ENCODE measurements at regions not wholly inside any gene's neighbourhood (a gene's known extent, or its start where the extent isn't known, plus 50 kb on each side); places are given as distances from the start of the nearest gene placed in this dataset.
"Not testable (repeated sequence)": the region's sequence is repeated elsewhere in the genome, so short reads cannot be mapped to it uniquely, and the experiment has no call there.

DNA sequence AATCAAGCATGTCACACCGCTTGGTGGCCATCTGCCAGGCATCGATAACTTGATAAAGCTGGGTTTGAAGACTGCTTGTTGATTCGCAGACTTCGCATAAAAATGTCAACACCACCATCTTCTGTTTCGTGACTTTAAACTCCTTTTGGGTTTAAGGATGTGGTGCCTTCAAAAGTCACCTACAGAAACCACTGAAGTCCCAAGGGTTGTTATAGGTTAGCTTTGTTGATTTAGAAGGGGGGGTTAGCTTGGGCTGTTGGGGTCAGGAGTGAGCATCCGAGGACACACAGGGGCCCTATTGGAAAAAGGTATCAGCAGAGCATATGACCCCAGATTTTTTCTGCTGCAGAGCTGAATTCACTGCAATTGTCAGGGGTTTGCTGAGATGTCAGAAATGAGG is 76.7 kb upstream of the SSTR4 start:
- no peak for DNase-seq (ENCODE audit: low read depth)

DNA sequence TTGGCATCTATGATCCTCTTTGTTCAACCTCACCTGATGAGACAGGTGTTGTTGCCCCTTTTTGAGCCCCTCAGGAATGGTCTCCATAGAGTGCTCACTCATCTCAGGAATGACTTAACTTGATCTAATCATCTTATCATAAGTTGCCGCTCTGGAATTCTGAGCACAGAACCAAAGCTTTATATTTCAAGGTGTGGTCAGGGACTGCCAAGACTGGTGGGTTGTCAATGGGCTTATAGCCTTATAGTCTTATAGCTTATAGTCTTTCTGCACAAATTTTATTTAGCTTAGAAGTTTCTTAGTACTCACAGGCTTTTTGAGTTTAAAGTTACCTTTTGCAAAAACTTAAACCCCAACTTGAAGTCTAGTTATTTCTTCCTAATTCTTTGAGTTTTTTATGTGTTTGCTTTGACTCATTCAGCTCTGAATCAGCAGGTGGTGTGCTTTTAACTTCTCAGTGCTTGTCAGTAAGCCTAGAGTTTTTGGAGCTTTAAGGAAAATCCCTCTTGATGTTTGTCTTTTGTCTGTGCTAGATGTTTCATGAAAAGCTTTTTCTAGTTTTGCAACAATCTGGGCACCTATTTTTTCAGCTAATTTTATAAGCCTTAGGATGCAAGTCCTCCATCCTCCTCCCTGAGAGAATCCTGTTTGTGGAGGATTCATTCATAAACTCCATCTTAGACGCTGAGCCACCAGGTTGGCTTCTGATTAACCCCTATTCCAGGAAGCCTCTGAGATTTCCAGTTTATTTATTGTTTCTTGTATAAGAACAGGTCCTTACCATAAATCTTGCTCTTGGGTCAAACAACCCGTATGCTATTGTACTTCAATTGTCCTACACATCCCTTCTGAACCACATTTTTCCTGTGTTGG is 72.3 kb upstream of the SSTR4 start:
- no peak for DNase-seq (ENCODE audit: low read depth)

DNA sequence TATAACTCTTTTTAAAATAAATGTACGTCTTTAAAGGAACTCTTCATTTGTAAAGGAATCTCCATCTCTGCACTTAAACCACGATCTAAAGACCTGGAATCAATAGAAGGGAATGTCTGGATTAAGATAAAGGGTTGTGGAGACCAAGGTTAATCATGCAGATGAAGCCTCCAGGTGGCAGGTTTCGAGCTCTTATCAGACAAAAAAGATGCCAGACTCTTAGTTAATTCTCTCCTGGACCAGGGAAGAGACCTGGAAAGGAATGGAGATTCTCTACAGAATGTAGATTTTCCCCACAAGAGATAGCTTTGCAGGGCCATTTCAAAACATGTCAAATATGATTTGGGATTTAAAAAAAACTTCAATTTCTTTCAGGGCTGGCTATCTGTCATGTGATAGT is 71.5 kb upstream of the SSTR4 start:
- DNase-seq (ENCODE audit: low read depth): no peak

DNA sequence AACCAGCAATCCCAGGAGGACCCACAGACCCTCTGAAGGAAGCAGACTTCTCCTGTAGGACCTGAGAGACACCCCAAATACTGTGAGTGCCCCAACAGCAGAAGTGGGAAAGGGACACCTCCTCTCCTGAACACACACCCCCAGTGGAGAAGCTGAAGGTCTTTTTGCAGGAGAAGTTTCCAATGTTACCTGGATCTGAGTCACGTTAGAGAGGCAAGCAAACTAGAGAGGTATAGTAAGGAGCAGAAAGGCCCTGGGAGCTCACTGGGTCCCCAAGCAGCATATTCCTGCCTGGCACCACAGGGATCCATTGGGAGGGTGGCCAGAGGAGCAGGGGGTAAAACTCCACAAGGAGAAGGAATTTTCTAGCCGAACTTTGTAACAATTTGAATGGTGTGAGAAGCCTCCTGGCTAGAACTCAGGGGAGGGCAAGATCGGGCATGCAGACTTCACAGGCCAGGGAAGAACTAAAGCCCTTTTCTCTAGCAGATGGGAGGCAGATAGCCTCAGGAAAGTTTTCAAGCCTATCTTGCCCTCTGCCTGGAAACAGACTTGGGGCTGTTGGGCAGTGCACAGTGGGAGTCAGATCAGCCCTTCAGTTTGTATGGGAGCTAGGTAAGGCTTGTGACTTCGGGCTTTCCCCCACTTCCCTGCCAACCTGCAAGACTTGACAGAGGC is 68.2 kb upstream of the SSTR4 start:
- DNase-seq (ENCODE audit: low read depth): no peak

DNA sequence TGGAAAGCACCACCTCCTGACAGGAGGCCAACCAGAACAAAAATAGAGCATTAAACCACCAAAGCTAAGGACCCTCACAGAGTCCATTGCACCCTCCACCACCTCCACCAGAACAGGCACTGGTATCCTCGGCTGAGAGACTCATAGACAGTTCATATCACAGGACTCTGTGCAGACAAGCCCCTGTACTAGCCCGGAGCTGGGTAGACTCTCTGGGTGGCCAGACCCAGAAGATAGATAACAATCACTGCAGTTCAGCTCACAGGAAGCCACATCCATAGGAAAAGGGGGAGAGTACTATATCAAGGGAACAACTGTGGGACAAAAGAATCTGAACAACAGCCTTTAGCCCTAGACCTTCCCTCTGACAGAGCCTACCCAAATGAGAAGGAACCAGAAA is 67.4 kb upstream of the SSTR4 start:
- not testable (repeated sequence) for DNase-seq (ENCODE audit: low read depth)

DNA sequence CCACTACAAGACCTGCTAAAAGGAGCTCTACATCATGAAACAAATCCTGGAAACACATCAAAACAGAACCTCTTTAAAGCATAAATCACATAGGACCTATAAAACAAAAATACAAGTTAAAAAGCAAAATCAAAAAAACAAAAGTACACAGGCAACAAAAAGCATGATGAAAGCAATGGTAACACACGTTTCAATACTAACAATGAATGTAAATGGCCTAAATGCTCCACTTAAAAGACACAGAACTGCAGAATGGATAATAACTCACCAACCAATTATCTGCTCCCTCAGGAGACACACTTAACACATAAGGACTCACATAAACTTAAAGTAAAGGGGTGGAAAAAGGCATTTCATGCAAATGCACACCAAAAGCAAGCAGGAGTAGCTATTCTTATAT is 66.1 kb upstream of the SSTR4 start:
- not testable (repeated sequence) for DNase-seq (ENCODE audit: low read depth)

DNA sequence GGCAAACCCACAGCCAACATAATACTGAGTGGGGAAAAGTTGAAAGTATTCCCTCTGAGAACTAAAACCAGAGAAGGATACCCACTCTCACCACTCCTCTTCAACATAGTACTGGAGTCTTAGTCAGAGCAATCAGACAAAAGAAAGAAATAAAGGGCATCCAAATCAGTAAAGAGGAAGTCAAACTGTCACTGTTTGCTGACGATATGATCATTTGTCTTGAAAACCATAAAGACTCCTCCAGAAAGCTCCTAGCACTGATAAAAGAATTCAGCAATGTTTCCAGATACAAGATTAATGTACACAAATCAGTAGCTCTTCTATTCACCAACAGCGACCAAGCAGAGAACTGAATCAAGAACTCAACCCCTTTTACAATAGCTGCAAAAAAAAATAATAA is 64.0 kb upstream of the SSTR4 start:
- DNase-seq (ENCODE audit: low read depth): not testable (repeated sequence)

DNA sequence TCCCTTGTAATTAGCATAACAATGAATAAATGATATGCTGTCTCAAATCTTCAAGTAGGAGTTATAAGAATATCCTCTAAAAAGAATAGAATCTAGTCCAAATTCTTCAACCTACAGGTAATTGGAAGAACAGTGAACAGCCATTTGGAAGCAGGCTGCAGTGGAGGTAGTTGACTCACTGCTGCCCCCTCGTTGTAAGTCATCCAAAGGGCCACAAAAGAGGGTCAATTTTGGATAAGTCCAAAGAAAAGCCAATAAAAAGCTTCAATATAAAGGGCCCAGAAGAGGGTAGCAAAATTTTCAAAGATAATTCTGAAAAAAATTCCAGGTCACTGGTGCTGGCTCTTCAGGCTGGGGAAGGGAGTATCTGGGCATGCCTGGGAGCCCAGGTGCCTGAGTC is 60.8 kb upstream of the SSTR4 start:
- no peak for DNase-seq (ENCODE audit: low read depth)

DNA sequence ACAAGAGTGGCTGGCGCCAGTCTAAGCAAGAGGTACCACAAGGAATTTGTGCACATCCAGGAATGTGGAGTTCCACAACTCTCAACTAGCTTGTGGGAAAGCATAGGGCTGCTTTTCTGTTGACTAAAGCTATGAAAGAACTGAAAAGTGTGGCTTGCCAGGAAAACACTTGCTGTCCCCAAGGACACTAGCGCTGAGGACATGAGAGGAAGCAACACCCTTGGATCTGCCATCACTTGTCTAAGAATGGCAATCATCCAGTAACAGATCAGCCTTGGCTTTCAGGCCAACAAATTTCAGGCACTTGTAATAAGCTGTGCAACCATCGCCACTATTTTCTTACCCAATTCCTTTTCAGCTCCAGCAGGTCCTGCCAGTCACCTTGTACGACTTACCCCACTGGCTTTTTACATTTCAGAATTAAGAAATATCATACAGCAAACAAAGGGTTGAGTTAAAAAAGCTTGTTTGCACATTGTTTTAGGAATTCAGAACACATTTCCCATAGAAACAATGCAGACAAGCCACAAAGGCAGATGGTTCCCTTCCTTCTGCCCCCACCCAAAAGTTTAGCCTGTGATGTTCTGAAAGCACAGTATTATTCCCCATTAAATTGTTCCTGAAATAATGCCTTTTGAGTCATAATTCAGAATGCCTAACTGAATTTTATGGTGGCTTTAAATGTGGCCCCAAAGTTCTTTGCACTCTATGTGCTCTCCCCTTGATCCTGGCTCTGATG is 57.9 kb upstream of the SSTR4 start:
- DNase-seq (ENCODE audit: low read depth): no peak

DNA sequence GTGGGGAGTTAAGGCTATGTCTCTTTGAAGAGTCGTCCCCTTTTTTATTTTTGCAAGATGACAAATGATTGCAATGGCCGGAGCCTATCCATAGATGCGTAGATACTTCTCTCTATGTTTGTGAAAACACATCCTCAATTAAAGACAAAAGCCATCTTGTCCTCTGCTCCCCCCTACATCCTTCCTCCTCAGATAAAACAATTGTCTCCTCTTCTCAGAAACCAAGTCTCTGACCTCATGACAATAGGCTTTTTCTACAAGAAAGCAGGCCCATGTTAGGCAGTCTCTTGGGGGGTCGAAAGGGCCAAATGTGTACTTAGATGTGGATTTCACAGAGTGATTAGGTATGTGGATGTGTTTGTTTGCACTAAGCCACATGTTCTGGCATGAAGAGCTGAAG is 51.1 kb upstream of the SSTR4 start:
- no peak for DNase-seq (ENCODE audit: low read depth)

DNA sequence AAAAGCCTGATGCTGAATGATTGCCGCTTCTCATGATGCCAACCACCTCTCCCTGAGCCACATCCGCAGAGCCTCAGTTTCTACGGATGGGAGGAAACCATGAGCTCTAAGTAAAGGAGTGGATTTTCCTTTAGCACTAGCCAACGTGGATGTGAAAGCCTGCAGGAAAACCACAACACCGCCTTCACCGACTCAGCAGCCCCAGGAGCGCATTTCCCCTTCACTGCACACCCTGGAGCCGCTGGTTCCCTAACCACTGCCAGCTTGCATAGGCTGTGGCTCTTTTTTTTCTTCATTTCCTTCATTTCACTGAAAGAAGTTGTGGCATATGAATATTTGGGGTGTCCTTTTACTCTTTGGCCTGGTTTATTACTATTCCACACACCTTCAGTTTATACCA is 50.5 kb upstream of the SSTR4 start:
- no peak for DNase-seq (ENCODE audit: low read depth)

DNA sequence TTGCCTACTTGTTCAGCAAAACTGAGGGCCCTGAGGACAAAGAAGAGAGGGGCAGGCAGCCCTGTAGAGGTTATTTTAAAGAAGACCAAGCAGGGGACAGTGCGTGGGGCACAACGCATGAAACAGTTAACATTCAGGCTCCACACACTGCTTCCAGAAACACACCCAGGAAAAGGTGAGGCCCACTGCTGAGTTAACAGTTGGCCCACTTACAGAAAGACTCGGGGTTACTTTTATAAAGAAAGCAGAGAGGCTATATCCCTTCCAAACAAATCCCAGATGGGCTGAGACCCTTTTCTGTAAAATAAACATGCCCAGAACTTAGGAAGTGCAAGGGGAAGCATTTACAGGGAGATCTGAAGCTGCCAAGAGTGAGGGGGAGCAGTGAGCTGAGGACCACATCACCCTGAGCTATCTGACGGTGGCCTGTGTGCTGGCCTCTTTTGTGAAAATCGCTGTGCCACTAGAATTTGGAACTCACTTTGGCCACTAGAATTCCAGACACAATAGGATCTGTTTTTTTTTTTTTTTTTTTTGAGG is 49.8 kb upstream of the SSTR4 start:
- no peak for DNase-seq (ENCODE audit: low read depth)
